DND-41 (cell line): ENCODE measurements at regions not wholly inside any gene's neighbourhood (a gene's known extent, or its start where the extent isn't known, plus 50 kb on each side); places are given as distances from the start of the nearest gene placed in this dataset.

Experiments
- CTCF ChIP-seq: IDR thresholded peaks from 2 replicates; pipeline ENCODE4 v1.5.1; 2012; ENCODE audit warnings: borderline replicate concordance, low read length, moderate library complexity, mild to moderate bottlenecking; ENCODE audit not compliant: poor library complexity, severe bottlenecking; ENCODE audit errors: extremely low read depth
- EZH2 ChIP-seq: IDR thresholded peaks from 3 replicates; pipeline ENCODE4 v1.6.1; 2012; ENCODE audit warnings: borderline replicate concordance, low read depth, mild to moderate bottlenecking, moderate library complexity, low read length, inconsistent platforms; ENCODE audit not compliant: severe bottlenecking

DNA sequence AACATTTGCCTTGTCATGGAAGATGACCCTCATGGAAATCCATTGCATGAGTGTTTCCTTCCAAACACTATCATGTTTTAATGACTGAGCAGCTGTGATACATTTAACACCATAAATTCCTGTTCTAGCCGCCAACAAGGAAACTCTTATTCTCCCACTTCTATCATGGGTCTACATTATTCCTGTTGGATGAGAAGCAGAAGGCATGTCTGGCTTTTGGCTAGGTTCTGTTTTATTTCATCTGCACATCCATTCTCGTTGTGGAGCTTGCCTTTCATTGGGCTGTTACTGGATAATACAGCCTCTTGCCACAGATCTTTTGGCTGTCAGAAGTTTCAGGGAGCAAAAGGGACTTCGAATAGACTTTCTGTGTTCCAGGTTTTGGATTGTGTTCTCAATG lies 742.6 kb upstream of the TSPY4 start:
- no peak for TF ChIP-seq CTCF
- TF ChIP-seq EZH2, result no peak
